K562 (cell line): ENCODE measurements at regions not wholly inside any gene's neighbourhood (a gene's known extent, or its start where the extent isn't known, plus 50 kb on each side); places are given as distances from the start of the nearest gene placed in this dataset.

Source experiments
- ATAC-seq: fragments of 200-7000 bp; cut with Tn5 transposase; 3 replicates; pipeline ENCODE4 v1.9.1; 2020; ENCODE audit warnings: moderate library complexity
- BruUV-seq: library from RNA; stranded (reverse); fragments of 400-500 nt; replicated peaks from 2 replicates; lab custom pipeline; 2021; lab: Mats Ljungman, UMichigan
- CTCF ChIA-PET: fragments of 300-600 bp; formaldehyde crosslinking; extraction: SDS; loops from one replicate; lab custom pipeline; 2021; ENCODE audit warnings: low intra/inter-chr PET ratio; lab: Yijun Ruan, JAX
- POLR2A ChIA-PET: fragments of 300-600, 350-650 bp; sonication (Branson Sonifier 250); formaldehyde crosslinking; extraction: SDS; loops from one replicate; lab custom pipeline; 2021; ENCODE audit warnings: antibody characterized with exemption, inconsistent platforms; lab: Yijun Ruan, JAX
- DNase-seq, 4 experiments: peaks; one replicate each; pipeline versions ENCODE4 v3.0.0 to v3.0.0-alpha.2; 2011 to 2018; ENCODE audit warnings: low spot score in 3 of 4, mixed read lengths in 3 of 4; ENCODE audit errors: extremely low read depth in 1 of 4
- FAIRE-seq: peaks from 2 replicates; lab custom pipeline; 2011; peaks lifted over from hg19 to GRCh38; lab: Jason Lieb, UNC
- H2AFZ ChIP-seq: 2 replicates; pipeline ENCODE4 v1.6.0; 2011; ENCODE audit warnings: low read depth, low read length, control low read depth, inconsistent platforms
- H3K27ac ChIP-seq: fragments of 200-600 bp; 3 replicates; pipeline ENCODE4 v1.8.0; 2011; ENCODE audit warnings: low read depth, mild to moderate bottlenecking, control low read depth, inconsistent platforms, low read length, moderate library complexity, mixed read lengths; ENCODE audit errors: extremely low read depth
- H3K27me3 ChIP-seq, 2 experiments: fragments of 300-600 bp in 1 of 2; 2 replicates in 1 of 2; 3 replicates in 1 of 2; pipeline versions ENCODE4 v1.6.0 to v1.8.0; 2011; ENCODE audit warnings: inconsistent platforms in 2 of 2, low read length in 2 of 2, mild to moderate bottlenecking in 1 of 2, mixed read lengths in 1 of 2, moderate library complexity in 1 of 2; ENCODE audit not compliant: control insufficient read depth in 2 of 2, insufficient read depth in 2 of 2
- H3K36me3 ChIP-seq: fragments of 300-600 bp; 3 replicates; pipeline ENCODE4 v1.8.0; 2011; ENCODE audit warnings: mild to moderate bottlenecking, low read length, inconsistent platforms; ENCODE audit not compliant: control insufficient read depth, insufficient read depth
- H3K4me1 ChIP-seq, 2 experiments: fragments of 200-600 bp in 1 of 2; replicated peaks in 1 of 2; 2 replicates in 1 of 2; 3 replicates in 1 of 2; pipeline versions ENCODE4 v1.5.1 to v1.8.0; 2011; ENCODE audit warnings: inconsistent platforms in 2 of 2, low read length in 2 of 2, mild to moderate bottlenecking in 1 of 2, mixed read lengths in 1 of 2, moderate library complexity in 1 of 2; ENCODE audit not compliant: control insufficient read depth in 2 of 2, insufficient read depth in 2 of 2
- H3K4me2 ChIP-seq: 2 replicates; pipeline ENCODE4 v1.6.1; 2011; ENCODE audit warnings: low read length, control low read depth, inconsistent platforms, mixed read lengths; ENCODE audit not compliant: insufficient read depth
- H3K4me3 ChIP-seq: fragments of 200-600 bp; sonication (generic), shearing (Covaris generic); 2 replicates; pipeline ENCODE4 v1.5.1; 2016; ENCODE audit warnings: control low read depth, inconsistent platforms
- H3K79me2 ChIP-seq: fragments of 200-600 bp; 3 replicates; pipeline ENCODE4 v1.8.0; 2011; ENCODE audit warnings: low read length, inconsistent platforms; ENCODE audit not compliant: control insufficient read depth, insufficient read depth
- H3K9ac ChIP-seq, 2 experiments: 2 replicates each; pipeline versions ENCODE4 v1.6.0 to v1.6.1; 2011; ENCODE audit warnings: low read depth in 2 of 2, low read length in 2 of 2, control low read depth in 1 of 2, inconsistent platforms in 1 of 2, mild to moderate bottlenecking in 1 of 2, mixed read lengths in 1 of 2; ENCODE audit not compliant: insufficient read depth in 1 of 2
- H3K9me1 ChIP-seq: one replicate; pipeline ENCODE4 v1.6.0; 2011; ENCODE audit warnings: inconsistent platforms, mild to moderate bottlenecking, low read length, moderate library complexity; ENCODE audit not compliant: control insufficient read depth, insufficient read depth
- H3K9me3 ChIP-seq: replicated peaks from 2 replicates; pipeline ENCODE4 v1.5.1; 2011; ENCODE audit warnings: low read depth, low read length, inconsistent platforms; ENCODE audit not compliant: control insufficient read depth, insufficient read depth
- H4K20me1 ChIP-seq: replicated peaks from 2 replicates; pipeline ENCODE4 v1.6.1; 2011; ENCODE audit warnings: low read length, inconsistent platforms, mixed read lengths; ENCODE audit not compliant: control insufficient read depth, insufficient read depth
- ARID1B ChIP-seq: fragments of 450-650 bp; IDR thresholded peaks from 2 replicates; pipeline ENCODE4 v1.6.1; 2016; ENCODE audit warnings: antibody characterized with exemption, mild to moderate bottlenecking, inconsistent platforms
- BACH1 ChIP-seq: fragments of 200-800 bp; sonication (Bioruptor generic); IDR thresholded peaks from 2 replicates; pipeline ENCODE4 v1.6.1; 2016; ENCODE audit warnings: missing genetic modification characterization, missing compliant biosample characterization
- CEBPB ChIP-seq: fragments of 450-650 bp; IDR thresholded peaks from 2 replicates; pipeline ENCODE4 v1.6.1; 2016; ENCODE audit warnings: missing genetic modification characterization, missing compliant biosample characterization
- CREM ChIP-seq: IDR thresholded peaks from 2 replicates; pipeline ENCODE4 v1.6.1; 2014; ENCODE audit warnings: antibody characterized with exemption, low read depth
- FOXJ3 ChIP-seq: sonication (generic); formaldehyde crosslinking; IDR thresholded peaks from 2 replicates; pipeline ENCODE4 v1.4.0; 2020; ENCODE audit warnings: mild to moderate bottlenecking, missing genetic modification reagents
- KLF16 ChIP-seq: IDR thresholded peaks from 2 replicates; pipeline ENCODE4 v1.6.1; 2016; ENCODE audit warnings: antibody characterized with exemption
- NFRKB ChIP-seq: fragments of 450-650 bp; IDR thresholded peaks from 2 replicates; pipeline ENCODE4 v1.6.1; 2016; ENCODE audit warnings: low read depth
- RAD21 ChIP-seq, 2 experiments: fragments of 250-450 bp in 1 of 2; fragments of 450-650 bp in 1 of 2; sonication (Bioruptor Pico) in 1 of 2; formaldehyde crosslinking in 1 of 2; IDR thresholded peaks in 1 of 2; conservative IDR thresholded peaks in 1 of 2; 2 replicates each; pipeline versions ENCODE4 v1.4.0 to v1.8.0; 2020 to 2022; ENCODE audit warnings: mild to moderate bottlenecking in 2 of 2, moderate library complexity in 1 of 2
- RFX1 ChIP-seq: fragments of 450-650 bp; IDR thresholded peaks from 2 replicates; pipeline ENCODE4 v1.6.1; 2016; ENCODE audit warnings: mild to moderate bottlenecking, moderate library complexity
- SPI1 ChIP-seq: IDR thresholded peaks from 2 replicates; pipeline ENCODE4 v1.6.1; 2011; ENCODE audit warnings: low read depth, low read length, control low read depth, borderline replicate concordance
- TGIF2 ChIP-seq: sonication (generic); formaldehyde crosslinking; IDR thresholded peaks from 2 replicates; pipeline ENCODE4 v1.8.1; 2022; ENCODE audit warnings: mild to moderate bottlenecking, missing genetic modification reagents, moderate library complexity
- ZNF586 ChIP-seq: fragments of 450-650 bp; formaldehyde crosslinking; conservative IDR thresholded peaks from 2 replicates; pipeline ENCODE4 v1.4.0; 2020; ENCODE audit warnings: mild to moderate bottlenecking, moderate library complexity
- whole genome bisulfite sequencing: fragments of 100-300 bp; shearing (Covaris generic); methylation state at CpG from one replicate; pipeline ENCODE4 v1.1.6; 2016; ENCODE audit warnings: low coverage, mixed read lengths; ENCODE audit not compliant: insufficient coverage; ENCODE audit errors: missing lambda C conversion rate; 5-methylcytosine and 5-hydroxymethylcytosine counted together
- in situ Hi-C: fragments of 300-500 bp; cut with MboI; formaldehyde crosslinking; loops from 4 replicates; pipeline ENCODE4 v1.15.0; 2018; ENCODE audit warnings: inconsistent platforms, mixed read lengths
- intact Hi-C: fragments of 100-400 bp; cut with micrococcal nuclease; formaldehyde crosslinking; loops from 2 replicates; pipeline ENCODE4 v1.14.2; 2022
- TF ChIP-seq, protein P1 (sequence below): fragments of 250-450 bp; sonication (Bioruptor Pico); IDR thresholded peaks from 2 replicates; pipeline ENCODE4 v1.8.0; 2022; ENCODE audit warnings: moderate library complexity, mild to moderate bottlenecking, inconsistent platforms

DNA sequence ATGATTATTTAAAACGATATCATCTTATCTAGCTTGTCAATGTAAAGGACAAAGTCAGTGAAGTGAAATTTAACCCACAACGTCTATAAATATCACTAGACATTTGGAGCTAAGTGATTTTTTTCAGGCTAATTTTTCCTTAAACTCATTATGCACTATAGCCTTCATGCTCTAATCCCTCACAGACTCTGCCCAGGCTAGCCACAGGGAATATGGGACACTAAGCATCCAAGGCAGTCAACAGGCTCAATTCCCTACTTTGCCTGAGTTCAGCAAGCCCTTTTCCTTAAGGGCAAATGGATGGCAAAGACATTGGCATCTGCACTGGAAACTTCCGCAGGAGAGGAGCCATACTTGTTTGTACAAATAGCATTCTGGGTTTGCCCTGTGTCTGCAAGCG, 577.0 kb downstream of the LMO4 start:
- Histone ChIP-seq H3K9ac (no peak overlapping the region), H3K9me1 (no peaks in the 10 kb centered on the region), H4K20me1 (no peaks in the 10 kb centered on the region), H3K4me2 (no peak overlapping the region), H3K4me1 (no peaks in the 10 kb centered on the region), H2AFZ (no peak overlapping the region), H3K4me3 (no peak overlapping the region), H3K79me2 (no peaks in the 10 kb centered on the region), H3K36me3 (no peaks in the 10 kb centered on the region), H3K27ac (no peak overlapping the region), H3K27me3 (no peaks in the 10 kb centered on the region), H3K9me3 (no peaks in the 10 kb centered on the region; the same call in 1 of the 2 replicates)
- DNase-seq (no peak), FAIRE-seq (no peak), ATAC-seq (no peak)
- in situ Hi-C loops = no loop called here
- TF ChIP-seq BACH1 (tag) = no peak
- 3% methylated on average over 4 of the region's 4 CpGs for WGBS
- CTCF ChIA-PET = no interaction called here
- intact Hi-C loops = no loop called here
- BruUV-seq = no TSS peak
- POLR2A ChIA-PET = no interaction called here

DNA sequence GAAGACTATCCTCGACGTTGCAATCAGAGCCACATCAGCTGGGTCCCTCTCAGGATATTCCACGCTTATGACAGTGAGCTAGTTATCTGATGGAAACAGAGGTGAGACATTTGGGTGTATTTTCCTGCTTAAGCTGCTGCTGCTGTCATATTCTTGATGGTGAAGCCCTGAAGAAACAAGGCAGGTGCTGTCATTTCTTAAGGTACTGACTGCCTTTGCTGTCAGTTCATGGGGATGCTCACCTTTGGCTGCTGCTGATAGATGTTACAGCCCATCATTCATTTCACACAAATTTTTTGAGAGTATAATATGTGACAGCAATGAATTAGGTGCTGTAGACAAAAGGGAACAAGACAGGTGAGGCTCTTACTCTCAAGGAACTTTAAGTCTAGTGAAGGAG, 577.4 kb downstream of the LMO4 start:
- ATAC-seq (no peak), FAIRE-seq (no peak), DNase-seq (no peak)
- intact Hi-C loops (no loop called here), in situ Hi-C loops (no loop called here)
- Histone ChIP-seq H3K4me3 (no peak overlapping the region), H3K79me2 (no peaks in the 10 kb centered on the region), H3K27me3 (no peaks in the 10 kb centered on the region), H3K4me2 (no peak overlapping the region), H3K27ac (no peak overlapping the region), H2AFZ (no peak overlapping the region), H3K9me3 (no peaks in the 10 kb centered on the region; the same call in 1 of the 2 replicates), H3K4me1 (no peaks in the 10 kb centered on the region), H3K9me1 (no peaks in the 10 kb centered on the region), H4K20me1 (no peaks in the 10 kb centered on the region), H3K9ac (no peak overlapping the region), H3K36me3 (no peaks in the 10 kb centered on the region)
- POLR2A ChIA-PET = no interaction called here
- BruUV-seq = no TSS peak
- no peak for TF ChIP-seq NFRKB
- no peak for TF ChIP-seq ARID1B
- no peak for TF ChIP-seq FOXJ3 (CRISPR knock-in tag)
- TF ChIP-seq RAD21 (CRISPR knock-in tag; conservative IDR thresholded peaks at IDR 0.05 in 1 of 2, IDR thresholded peaks at IDR 0.05 in 1 of 2) = no peak
- TF ChIP-seq RFX1 = no peak
- no peak for TF ChIP-seq KLF16
- no peak for TF ChIP-seq SPI1
- no peak for TF ChIP-seq TGIF2 (CRISPR knock-in tag)
- TF ChIP-seq CREM = no peak
- no peak for TF ChIP-seq ZNF586 (CRISPR knock-in tag)
- no peak for TF ChIP-seq CEBPB
- TF ChIP-seq, protein P1, sequence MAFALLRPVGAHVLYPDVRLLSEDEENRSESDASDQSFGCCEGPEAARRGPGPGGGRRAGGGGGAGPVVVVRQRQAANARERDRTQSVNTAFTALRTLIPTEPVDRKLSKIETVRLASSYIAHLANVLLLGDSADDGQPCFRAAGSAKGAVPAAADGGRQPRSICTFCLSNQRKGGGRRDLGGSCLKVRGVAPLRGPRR (CRISPR knock-in tag) = no peak
- CTCF ChIA-PET = no interaction called here
- WGBS = 2% methylated on average over 3 of the region's 3 CpGs
